Hepatocyte (in vitro differentiated cells): ENCODE measurements at regions not wholly inside any gene's neighbourhood (a gene's known extent, or its start where the extent isn't known, plus 50 kb on each side); places are given as distances from the start of the nearest gene placed in this dataset.

Source experiments
- EZH2 ChIP-seq: fragments of 200-600 bp; sonication (generic); IDR thresholded peaks from 2 replicates; pipeline ENCODE4 v1.6.1; 2016; ENCODE audit warnings: antibody characterized with exemption, mild to moderate bottlenecking, borderline replicate concordance
- EZH2phosphoT487 ChIP-seq: fragments of 200-600 bp; sonication (generic); IDR thresholded peaks from one replicate; pipeline ENCODE4 v1.6.1; 2018; ENCODE audit warnings: antibody characterized with exemption, mild to moderate bottlenecking, low read depth, moderate library complexity; ENCODE audit not compliant: unreplicated experiment, severe bottlenecking
- TF ChIP-seq, protein P1 (sequence below): fragments of 200-600 bp; sonication (generic); IDR thresholded peaks from 2 replicates; pipeline ENCODE4 v1.5.1; 2016; ENCODE audit warnings: antibody characterized with exemption, mild to moderate bottlenecking; ENCODE audit not compliant: poor library complexity

DNA sequence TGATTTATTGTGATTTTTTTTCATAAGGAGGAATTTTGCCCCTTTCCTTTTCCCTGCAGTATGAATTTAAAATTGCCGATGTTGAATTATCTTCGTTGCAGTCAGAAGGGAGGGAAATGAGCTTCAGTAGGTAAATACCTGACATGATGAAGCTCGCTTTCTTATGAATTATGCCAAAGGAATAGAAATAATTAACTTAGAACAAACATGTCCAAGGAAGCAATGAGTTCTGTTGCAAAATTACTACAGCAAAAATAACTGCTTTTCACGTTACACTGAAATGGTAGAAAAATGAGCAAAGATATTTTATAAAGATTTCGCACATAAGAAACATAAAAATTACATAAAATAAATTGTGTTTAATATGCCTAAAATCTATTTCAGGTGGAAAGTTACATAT, 91.1 kb upstream of the ZNF804A start:
- TF ChIP-seq, protein P1, sequence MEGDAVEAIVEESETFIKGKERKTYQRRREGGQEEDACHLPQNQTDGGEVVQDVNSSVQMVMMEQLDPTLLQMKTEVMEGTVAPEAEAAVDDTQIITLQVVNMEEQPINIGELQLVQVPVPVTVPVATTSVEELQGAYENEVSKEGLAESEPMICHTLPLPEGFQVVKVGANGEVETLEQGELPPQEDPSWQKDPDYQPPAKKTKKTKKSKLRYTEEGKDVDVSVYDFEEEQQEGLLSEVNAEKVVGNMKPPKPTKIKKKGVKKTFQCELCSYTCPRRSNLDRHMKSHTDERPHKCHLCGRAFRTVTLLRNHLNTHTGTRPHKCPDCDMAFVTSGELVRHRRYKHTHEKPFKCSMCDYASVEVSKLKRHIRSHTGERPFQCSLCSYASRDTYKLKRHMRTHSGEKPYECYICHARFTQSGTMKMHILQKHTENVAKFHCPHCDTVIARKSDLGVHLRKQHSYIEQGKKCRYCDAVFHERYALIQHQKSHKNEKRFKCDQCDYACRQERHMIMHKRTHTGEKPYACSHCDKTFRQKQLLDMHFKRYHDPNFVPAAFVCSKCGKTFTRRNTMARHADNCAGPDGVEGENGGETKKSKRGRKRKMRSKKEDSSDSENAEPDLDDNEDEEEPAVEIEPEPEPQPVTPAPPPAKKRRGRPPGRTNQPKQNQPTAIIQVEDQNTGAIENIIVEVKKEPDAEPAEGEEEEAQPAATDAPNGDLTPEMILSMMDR, result no peak
- TF ChIP-seq EZH2 (no peak), EZH2phosphoT487 (no peak)
